OCI-LY7 (cell line): ENCODE measurements at regions not wholly inside any gene's neighbourhood (a gene's known extent, or its start where the extent isn't known, plus 50 kb on each side); places are given as distances from the start of the nearest gene placed in this dataset.

ENCODE experiments used
- CTCF ChIP-seq: fragments of 200-600 bp; sonication (generic); conservative IDR thresholded peaks from 2 replicates; pipeline ENCODE4 v1.5.1; 2014; ENCODE audit warnings: mild to moderate bottlenecking, antibody characterized with exemption, low read length, moderate library complexity, mixed read lengths
- EZH2phosphoT487 ChIP-seq: fragments of 200-600 bp; sonication (generic); IDR thresholded peaks from 2 replicates; pipeline ENCODE4 v1.6.1; 2018; ENCODE audit warnings: low read depth, borderline replicate concordance, mild to moderate bottlenecking, mixed run types, antibody characterized with exemption, low read length, moderate library complexity, mixed read lengths

- TF ChIP-seq CTCF (no peak), EZH2phosphoT487 (no peak)
Observed at GRCh38 chr20:12773936-12774335, 234.8 kb upstream of the SPTLC3 start.
